Prostate gland (tissue), 2 donors: ENCODE measurements at regions not wholly inside any gene's neighbourhood (a gene's known extent, or its start where the extent isn't known, plus 50 kb on each side); places are given as distances from the start of the nearest gene placed in this dataset.

Experiments used
- CTCF ChIP-seq, 4 experiments: fragments of 200-600 bp in 2 of 4; fragments of 450-650 bp in 2 of 4; sonication (generic) in 2 of 4; IDR thresholded peaks; 1 replicate in 3 of 4; 2 replicates in 1 of 4; pipeline ENCODE4 v1.5.1; 2016 to 2019; ENCODE audit warnings: antibody characterized with exemption in 4 of 4, mild to moderate bottlenecking in 2 of 4, moderate library complexity in 2 of 4
- POLR2A ChIP-seq: fragments of 450-650 bp; IDR thresholded peaks from one replicate; pipeline ENCODE4 v1.6.1; 2016; ENCODE audit warnings: antibody characterized with exemption, mild to moderate bottlenecking

GRCh38 chr4:170589597-170590191, 499.9 kb upstream of the AADAT start:
- TF ChIP-seq CTCF (IDR thresholded peaks at IDR 0.05): no peak
- no peak for TF ChIP-seq POLR2A
